NCI-H345 treated with DMSO at 0.1 percent for 48 hours (cell line): ENCODE measurements at regions not wholly inside any gene's neighbourhood (a gene's known extent, or its start where the extent isn't known, plus 50 kb on each side); places are given as distances from the start of the nearest gene placed in this dataset.

ENCODE experiments used
- DNase-seq: peaks from one replicate; lab custom pipeline; 2025; ENCODE audit not compliant: unreplicated experiment; lab: John Stamatoyannopoulos, UW

GRCh38 chr1:5479876-5480646, 512.2 kb downstream of the NPHP4 start:
- DNase-seq: no peak

DNA sequence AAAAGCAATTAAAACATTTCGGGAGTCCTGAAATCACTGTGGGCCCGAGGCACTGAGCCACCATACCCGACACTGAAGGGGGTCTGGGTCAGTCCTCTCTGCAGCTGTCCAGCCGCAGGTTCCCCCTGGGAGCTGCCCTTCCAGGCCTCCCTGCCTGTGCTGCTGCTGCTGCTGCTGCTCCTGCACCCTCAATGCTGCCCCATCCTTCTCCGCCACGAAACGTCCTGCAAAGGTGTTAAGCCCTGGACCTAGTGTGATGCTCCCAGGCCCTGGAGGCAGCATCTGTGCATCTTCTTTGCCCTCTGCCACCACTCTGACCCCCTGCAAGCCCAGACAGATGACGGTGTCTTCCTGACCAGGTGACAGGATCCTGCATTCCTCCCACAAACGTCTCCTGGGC, 513.3 kb downstream of the NPHP4 start:
- no peak for DNase-seq

DNA sequence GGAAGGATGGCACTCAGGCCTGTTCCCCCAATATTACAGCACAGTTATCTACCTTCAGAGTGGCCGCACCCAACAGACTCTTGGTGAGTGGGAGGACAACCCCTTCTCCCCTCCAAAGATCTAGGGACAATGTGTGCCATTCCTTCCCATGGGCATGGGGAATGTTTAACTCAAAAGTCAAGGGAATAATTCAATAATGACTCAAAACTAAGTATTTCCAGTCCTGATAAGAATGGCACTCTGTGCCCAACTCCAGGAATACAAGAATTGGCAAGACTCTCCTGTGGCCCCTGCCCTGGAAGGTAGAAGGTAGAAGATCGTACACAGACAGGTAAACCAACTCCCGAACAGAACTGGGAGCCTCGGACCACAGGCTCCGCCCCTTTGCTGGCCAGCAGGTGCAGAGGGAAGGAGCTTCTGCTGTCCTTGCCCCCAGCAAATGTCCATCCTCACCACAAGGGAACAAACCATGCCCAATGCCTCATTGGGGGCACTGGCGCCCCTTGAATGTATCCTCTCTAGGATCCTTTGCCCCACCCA, 514.0 kb downstream of the NPHP4 start:
- no peak for DNase-seq

- no peak for DNase-seq
Measured at GRCh38 chr1:5477716-5478115, 514.5 kb downstream of the NPHP4 start.

DNA sequence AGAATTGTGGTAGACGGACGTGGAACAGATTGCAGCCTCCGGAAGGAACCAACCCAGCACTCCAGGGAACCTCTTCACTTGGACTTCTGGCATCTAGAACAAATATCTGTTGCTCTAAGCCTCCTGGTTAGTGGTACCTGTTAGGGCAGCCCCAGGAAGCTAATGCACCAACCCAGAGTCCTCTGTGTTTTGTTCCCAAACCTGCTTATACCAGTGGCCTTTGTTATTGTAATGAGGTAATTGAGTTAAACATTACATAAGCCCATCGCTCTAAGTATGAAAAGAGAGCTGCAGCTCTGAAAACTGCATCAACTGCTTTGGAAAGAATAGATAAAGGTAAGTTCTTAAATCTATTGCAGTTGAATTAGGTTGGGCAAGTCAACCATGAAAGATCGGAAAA, 516.7 kb downstream of the NPHP4 start:
- DNase-seq: no peak

GRCh38 chr1:5473268-5473667, 519.0 kb downstream of the NPHP4 start:
- no peak for DNase-seq

DNA sequence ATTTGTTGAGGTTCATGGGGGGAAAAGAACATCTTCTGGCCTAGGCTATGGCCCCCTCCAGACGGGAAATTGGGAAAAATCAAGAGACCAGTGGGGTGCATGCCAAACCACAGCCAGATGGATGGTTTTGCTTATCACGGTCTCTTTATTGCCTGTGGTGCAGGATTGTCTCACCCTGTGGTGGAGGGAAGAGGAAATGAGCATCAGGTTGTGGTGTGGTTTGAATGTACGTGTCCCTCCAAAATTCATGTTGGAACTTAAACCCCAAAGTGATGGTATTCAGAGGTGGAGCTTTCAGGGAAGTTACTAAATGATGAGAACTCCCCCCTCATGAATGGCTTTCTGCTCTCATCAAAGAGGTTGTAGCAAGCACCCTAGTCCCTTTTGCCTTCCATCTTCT, 525.7 kb downstream of the NPHP4 start:
- DNase-seq: no peak

DNA sequence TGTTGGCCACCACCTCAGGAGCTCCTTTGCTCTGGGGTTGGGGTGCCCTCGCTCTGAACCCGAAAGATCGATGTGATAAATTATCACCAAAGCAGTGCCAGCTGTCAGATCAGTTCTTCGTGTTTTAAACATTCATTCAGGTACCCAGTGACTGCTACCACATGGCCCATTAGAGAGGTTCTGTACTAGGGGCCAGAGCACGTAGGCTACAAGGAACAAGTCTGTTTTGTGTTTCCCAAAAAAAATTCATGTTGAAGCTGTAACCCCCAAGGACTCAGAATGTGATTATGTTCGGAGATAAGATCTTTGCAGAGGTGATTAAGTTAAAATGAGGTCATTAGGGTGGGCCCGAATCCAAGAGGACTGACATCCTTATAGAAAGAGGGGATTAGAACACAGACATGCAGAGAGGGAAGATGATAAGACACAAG, 526.9 kb downstream of the NPHP4 start:
- no peak for DNase-seq

DNA sequence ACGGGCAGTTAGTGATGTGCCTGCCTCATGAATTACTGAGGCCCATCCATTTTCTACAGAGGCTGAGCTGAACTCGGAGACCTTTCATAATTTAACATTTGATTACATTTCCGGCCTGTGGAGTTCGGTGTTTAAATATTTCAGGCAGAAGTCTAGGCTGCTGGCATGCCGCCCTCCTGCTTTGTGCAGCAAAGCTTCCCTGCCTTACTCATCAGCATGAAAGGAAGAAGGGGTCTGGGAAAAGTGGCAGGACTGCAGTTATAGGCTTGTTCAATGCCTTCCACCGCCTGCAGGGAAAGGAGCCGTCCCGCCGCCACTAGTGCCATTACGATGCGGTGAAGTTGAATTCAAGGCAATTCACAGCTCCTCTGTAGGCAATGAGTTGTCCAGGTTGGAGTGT, 527.9 kb downstream of the NPHP4 start:
- DNase-seq: no peak

- no peak for DNase-seq
Measured at GRCh38 chr1:5460974-5461373, 531.3 kb downstream of the NPHP4 start.

DNA sequence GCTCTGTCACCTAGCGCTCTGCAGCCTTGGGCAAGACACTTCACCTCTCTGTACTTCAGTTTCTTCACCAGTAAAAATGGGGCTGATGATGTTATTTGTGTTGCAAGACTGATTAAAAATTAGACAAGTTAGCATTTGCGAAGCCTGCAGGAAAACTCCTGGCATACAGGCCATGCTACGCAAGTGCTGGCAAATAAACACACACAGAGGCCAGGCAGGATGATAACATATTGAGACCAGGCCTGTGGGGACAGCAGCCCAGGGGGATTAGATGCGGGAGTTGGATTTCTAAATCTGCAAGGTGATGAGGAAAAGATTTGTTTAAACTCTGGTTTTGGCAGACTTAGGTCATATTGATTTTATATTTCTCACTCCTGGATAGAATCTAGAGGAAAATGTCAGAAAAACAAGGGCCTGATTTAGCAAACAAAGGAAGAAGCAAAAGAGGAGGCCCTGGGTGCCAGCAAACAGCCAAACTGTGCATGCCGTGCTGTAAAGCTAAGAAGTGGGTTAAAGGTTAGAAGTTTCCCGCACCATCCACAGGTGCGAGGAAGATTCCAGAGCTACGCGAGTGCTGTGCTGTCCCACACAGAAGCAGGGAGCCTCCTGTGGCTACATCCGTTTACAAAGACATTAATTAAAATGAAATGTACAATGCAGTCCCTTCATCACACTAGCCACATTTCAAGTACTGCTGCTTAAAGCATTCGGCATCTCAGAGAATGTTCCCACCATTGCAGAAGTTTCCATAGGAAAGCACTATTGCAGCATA, 532.2 kb downstream of the NPHP4 start:
- no peak for DNase-seq

- DNase-seq: no peak
Measured at GRCh38 chr1:5458248-5458647, 534.0 kb downstream of the NPHP4 start.

- DNase-seq: no peak
Measured at GRCh38 chr1:5456090-5456811, 536.0 kb downstream of the NPHP4 start.

- no peak for DNase-seq
Measured at GRCh38 chr1:5455651-5456050, 536.6 kb downstream of the NPHP4 start.

DNA sequence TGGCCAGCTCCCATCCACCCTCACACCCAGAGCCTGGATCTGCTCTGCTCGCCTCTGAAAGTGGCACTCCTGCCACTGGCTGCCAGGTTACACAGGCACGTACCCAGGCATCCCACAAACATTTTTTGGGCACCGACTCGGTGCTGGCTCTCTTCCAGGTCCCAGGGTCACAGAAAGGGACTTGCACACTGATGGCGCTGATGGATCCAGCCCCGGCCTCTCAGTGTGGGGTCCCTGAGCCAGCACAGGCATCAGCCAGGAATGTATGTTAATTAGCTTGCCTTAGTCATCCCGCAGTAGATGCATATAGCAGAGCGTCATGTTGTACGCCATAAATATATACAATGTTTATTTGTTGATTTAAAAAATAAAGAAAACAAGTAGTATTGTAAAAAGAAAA, 537.2 kb downstream of the NPHP4 start:
- DNase-seq: no peak

DNA sequence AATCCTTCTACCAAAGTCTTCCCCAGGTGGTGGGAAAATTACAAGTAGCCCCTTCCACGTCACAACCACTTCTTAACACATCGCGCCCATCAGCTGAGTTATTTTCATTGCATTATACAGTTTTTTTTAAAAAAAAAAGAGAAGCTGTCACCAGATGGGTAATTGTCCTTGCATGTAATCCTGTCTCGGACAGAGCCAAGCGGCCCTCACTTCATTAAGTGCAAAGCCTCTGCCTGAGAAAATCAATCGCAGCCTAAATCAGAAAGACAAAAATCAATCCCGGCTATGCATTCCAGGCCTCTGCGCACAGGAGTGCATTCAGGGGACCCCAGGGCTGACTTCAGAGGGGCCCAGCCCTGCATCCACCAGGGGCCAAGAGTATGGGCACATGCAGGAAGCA, 538.9 kb downstream of the NPHP4 start:
- no peak for DNase-seq

DNA sequence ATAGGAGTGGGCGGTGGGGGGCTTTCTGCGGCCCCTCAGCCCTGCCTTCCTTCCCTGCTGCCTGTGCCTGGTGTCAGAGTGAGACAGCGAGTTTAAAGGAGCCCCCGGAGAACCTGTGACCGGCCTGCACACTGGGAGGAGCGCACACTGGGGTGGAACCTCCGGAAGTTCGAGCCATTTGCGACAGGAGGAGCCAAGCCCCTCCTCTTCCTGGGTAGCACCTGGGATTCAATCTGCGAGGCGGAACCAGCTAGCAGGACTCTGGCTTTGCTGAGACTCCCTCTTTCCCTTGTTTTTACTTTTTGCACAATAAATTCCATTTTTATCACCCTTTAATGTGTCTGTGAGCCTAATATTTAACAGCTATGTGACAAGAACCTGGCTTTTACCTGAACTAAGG, 540.6 kb downstream of the NPHP4 start:
- DNase-seq: no peak

- DNase-seq: no peak
Measured at GRCh38 chr1:5448486-5448885, 543.7 kb downstream of the NPHP4 start.

GRCh38 chr1:5447503-5447960, 544.7 kb downstream of the NPHP4 start:
- DNase-seq: no peak

- DNase-seq: no peak
Measured at GRCh38 chr1:5444396-5444795, 547.8 kb downstream of the NPHP4 start.

- DNase-seq: no peak
Measured at GRCh38 chr1:5436808-5437207, 555.4 kb downstream of the NPHP4 start.
